Right atrium auricular region (tissue), 2 donors: ENCODE measurements at regions not wholly inside any gene's neighbourhood (a gene's known extent, or its start where the extent isn't known, plus 50 kb on each side); places are given as distances from the start of the nearest gene placed in this dataset.

Source experiments
- DNase-seq: peaks from one replicate; pipeline ENCODE4 v3.0.0-alpha.2; 2019; ENCODE audit warnings: low spot score
- H3K27ac ChIP-seq, 2 donors: fragments of 200-600 bp; sonication (generic); 1 replicate in 1 of 2; 2 replicates in 1 of 2; pipeline ENCODE4 v1.5.1; 2016 to 2019
- H3K27me3 ChIP-seq, 2 donors: fragments of 200-600 bp; sonication (generic); one replicate each; pipeline versions ENCODE4 v1.5.1 to v1.6.0; 2017 to 2019
- H3K36me3 ChIP-seq: fragments of 200-600 bp; sonication (generic); one replicate; pipeline ENCODE4 v1.5.1; 2016
- H3K4me1 ChIP-seq, 2 donors: fragments of 200-600 bp; sonication (generic); one replicate each; pipeline versions ENCODE4 v1.5.1 to v1.6.0; 2017 to 2019
- H3K4me3 ChIP-seq, 2 donors: fragments of 200-600 bp; sonication (generic); 1 replicate in 1 of 2; 2 replicates in 1 of 2; pipeline ENCODE4 v1.5.1; 2017 to 2019; ENCODE audit warnings: mild to moderate bottlenecking in 1 of 2, moderate library complexity in 1 of 2
- H3K9me3 ChIP-seq, 2 donors: fragments of 200-600 bp; sonication (generic); one replicate each; pipeline ENCODE4 v1.5.1; 2019
- TF ChIP-seq, protein P1 (sequence below), 2 donors: fragments of 200-600 bp; sonication (generic); IDR thresholded peaks; one replicate each; pipeline ENCODE4 v1.5.1; 2019; ENCODE audit warnings: antibody characterized with exemption in 2 of 2

DNA sequence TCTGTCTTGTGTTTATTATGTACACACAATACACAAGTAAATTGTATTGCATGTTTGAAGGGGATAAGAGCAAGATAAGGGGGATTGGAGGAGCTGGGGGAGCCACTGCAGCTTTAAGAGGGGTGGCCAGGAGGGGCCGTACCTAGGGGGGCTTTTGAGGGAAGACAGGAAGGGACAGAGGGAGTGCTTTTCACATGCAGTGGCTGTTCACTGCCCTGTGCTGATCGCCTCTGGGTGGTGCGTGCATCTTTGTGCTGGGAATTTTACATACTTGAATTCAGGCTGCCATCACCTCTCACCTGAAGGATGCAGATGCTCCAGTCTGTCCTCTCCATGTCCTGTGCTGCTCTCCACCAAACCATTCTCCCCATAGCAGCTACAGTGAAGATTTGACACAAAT lies 179.5 kb downstream of the PTPRU start:
- no peak overlapping the region for H3K27ac ChIP-seq
- peaks cover 0 to 9% of the 10 kb centered on the region in 2 donors for H3K9me3 ChIP-seq
- no peak for DNase-seq
- H3K36me3 ChIP-seq = no peaks in the 10 kb centered on the region
- no peak overlapping the region for H3K4me3 ChIP-seq
- H3K4me1 ChIP-seq = peaks cover 0 to 13% of the 10 kb centered on the region in 2 donors
- TF ChIP-seq, protein P1, sequence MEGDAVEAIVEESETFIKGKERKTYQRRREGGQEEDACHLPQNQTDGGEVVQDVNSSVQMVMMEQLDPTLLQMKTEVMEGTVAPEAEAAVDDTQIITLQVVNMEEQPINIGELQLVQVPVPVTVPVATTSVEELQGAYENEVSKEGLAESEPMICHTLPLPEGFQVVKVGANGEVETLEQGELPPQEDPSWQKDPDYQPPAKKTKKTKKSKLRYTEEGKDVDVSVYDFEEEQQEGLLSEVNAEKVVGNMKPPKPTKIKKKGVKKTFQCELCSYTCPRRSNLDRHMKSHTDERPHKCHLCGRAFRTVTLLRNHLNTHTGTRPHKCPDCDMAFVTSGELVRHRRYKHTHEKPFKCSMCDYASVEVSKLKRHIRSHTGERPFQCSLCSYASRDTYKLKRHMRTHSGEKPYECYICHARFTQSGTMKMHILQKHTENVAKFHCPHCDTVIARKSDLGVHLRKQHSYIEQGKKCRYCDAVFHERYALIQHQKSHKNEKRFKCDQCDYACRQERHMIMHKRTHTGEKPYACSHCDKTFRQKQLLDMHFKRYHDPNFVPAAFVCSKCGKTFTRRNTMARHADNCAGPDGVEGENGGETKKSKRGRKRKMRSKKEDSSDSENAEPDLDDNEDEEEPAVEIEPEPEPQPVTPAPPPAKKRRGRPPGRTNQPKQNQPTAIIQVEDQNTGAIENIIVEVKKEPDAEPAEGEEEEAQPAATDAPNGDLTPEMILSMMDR (IDR thresholded peaks at IDR 0.05) = no peak
- H3K27me3 ChIP-seq = no peaks in the 10 kb centered on the region

DNA sequence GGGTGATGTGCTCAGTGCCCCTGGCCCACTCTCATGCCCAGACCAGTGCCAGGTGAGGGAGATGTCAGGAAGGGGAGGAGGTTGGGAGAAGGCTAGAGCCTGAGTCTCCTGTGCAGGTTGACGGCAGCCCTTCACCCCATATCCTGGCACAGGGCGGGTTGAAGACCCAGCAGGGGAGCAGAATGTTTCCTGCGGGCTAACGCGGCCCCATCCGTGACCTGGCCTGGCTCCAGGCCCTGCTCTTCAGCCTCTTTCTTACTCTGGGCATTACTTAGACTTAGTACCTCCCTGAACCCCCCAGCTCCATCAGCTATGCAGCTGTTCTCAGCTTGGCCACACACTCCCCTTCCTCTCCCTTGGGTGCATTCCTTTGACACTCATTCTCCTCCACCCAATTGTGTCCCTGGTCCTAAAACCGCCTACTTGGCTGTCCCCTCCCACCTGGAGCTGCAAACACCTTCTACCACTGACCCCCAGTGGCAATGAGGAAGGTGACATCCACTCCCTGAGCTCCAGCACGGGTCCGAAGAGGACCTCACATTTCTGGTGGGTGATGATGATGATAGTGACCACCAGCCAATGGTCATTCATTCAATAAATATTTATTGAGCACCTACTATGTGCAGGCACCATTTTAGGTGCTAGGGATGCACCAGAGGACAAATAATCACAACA lies 179.0 kb downstream of the PTPRU start:
- DNase-seq = no peak
- no peaks in the 10 kb centered on the region for H3K36me3 ChIP-seq
- H3K27ac ChIP-seq = no peak overlapping the region
- peaks cover 0 to 13% of the 10 kb centered on the region in 2 donors for H3K4me1 ChIP-seq
- peaks cover 0 to 3% of the 10 kb centered on the region in 2 donors for H3K9me3 ChIP-seq
- H3K27me3 ChIP-seq = no peaks in the 10 kb centered on the region
- TF ChIP-seq, protein P1 (IDR thresholded peaks at IDR 0.05) = no peak
- H3K4me3 ChIP-seq = no peak overlapping the region

DNA sequence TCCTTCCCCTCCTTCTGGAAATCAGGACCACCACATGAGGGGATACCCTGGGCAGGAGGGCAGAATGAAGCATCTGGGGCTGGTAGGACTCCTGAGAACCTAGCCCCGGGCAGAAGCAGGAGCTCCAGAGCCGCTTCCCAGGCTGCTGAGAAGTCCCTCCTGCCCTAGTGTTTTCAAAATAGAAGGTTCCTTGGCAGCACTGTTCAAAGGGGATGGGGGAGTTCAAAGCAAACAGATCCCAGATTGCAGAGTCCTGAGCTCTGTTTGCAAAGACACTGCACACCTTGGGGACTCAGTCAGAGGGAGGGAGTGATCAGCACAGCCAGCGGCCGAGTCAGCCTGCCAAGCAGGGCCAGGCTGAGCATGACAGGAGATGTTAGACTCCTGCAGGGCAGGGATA lies 177.8 kb downstream of the PTPRU start:
- TF ChIP-seq, protein P1 (IDR thresholded peaks at IDR 0.05) = no peak
- Histone ChIP-seq H3K27ac (no peak overlapping the region), H3K4me3 (no peak overlapping the region), H3K27me3 (no peaks in the 10 kb centered on the region), H3K36me3 (no peaks in the 10 kb centered on the region), H3K9me3 (no peaks in the 10 kb centered on the region), H3K4me1 (peaks cover 0 to 13% of the 10 kb centered on the region in 2 donors)
- no peak for DNase-seq

DNA sequence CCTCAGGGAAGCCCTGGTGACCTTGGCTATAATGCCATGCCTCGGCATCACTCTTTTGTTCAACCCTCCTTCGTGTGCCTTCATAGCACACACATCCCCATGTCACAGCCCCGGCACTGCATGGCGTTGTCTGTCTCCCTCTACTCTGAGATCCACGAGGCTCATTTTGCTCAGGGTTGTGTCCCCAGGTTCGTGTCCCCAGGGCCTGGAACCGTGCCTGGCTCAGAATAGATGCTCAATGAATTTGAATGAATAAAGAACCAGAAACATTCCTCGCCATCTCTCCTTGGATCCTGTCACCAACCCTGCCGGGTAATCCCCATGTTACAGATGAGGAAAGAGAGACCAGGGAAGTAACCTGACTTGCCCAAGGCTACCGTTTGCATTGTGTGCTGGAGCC lies 177.3 kb downstream of the PTPRU start:
- H3K4me3 ChIP-seq = no peak overlapping the region
- no peaks in the 10 kb centered on the region for H3K36me3 ChIP-seq
- H3K27me3 ChIP-seq = no peaks in the 10 kb centered on the region
- H3K4me1 ChIP-seq = peaks cover 0 to 13% of the 10 kb centered on the region in 2 donors
- no peaks in the 10 kb centered on the region for H3K9me3 ChIP-seq
- no peak for DNase-seq
- H3K27ac ChIP-seq = no peak overlapping the region
- TF ChIP-seq, protein P1 (IDR thresholded peaks at IDR 0.05) = no peak

DNA sequence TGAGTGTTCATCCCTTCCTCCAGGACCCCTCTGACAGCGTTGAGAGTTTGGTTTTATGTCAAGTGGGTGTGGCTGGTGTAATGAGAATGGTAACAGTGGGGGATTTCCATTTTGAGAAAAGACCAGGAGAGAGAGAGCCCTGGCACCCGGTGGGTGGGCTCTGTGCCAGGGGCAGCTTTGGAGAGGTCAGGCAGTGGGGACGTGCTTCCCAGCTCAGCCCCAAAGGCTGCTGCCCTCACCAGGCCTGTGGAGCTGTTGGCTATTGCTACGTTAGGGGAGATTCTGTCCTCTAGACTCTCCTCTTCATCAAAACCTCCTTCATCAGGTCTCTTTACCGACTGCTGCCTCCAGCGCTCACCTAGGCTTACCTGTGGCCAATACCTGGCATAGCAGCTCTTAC lies 176.3 kb downstream of the PTPRU start:
- Histone ChIP-seq H3K27me3 (no peaks in the 10 kb centered on the region), H3K27ac (no peak overlapping the region), H3K9me3 (no peaks in the 10 kb centered on the region), H3K4me1 (peaks cover 0 to 13% of the 10 kb centered on the region in 2 donors), H3K4me3 (no peak overlapping the region), H3K36me3 (no peaks in the 10 kb centered on the region)
- DNase-seq = no peak
- TF ChIP-seq, protein P1 (IDR thresholded peaks at IDR 0.05) = no peak

DNA sequence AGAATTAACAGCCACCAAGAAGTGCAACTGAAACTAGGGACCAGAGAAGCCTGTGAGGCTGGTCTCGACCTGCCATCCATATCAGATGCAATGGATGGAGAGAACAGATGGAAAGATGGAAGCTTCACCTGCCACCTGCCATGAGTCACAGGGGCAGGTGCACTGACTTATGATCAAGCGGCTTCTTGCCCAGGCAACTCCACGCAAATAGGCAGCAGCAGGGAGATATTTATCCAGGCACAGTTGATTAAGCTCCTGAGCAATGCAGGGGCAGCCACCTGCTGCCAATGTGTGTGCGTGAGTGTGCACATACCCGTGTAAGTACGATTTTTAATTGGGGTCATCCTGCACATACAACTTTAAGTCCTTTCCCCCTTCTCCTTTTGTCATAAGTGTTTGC lies 174.2 kb downstream of the PTPRU start:
- no peaks in the 10 kb centered on the region for H3K9me3 ChIP-seq
- no peaks in the 10 kb centered on the region for H3K36me3 ChIP-seq
- H3K4me3 ChIP-seq = no peak overlapping the region
- no peak for DNase-seq
- no peaks in the 10 kb centered on the region for H3K4me1 ChIP-seq
- H3K27me3 ChIP-seq = no peaks in the 10 kb centered on the region
- no peak overlapping the region for H3K27ac ChIP-seq
- TF ChIP-seq, protein P1 (IDR thresholded peaks at IDR 0.05) = no peak
